Hepatic stellate cell (primary cell): ENCODE measurements at regions not wholly inside any gene's neighbourhood (a gene's known extent, or its start where the extent isn't known, plus 50 kb on each side); places are given as distances from the start of the nearest gene placed in this dataset.
A peak's percentile ranks its signal among the peaks of the same experiment; 100 is the strongest.
"Not testable (repeated sequence)": the region's sequence is repeated elsewhere in the genome, so short reads cannot be mapped to it uniquely, and the experiment has no call there.

ENCODE experiments used
- DNase-seq: peaks from one replicate; pipeline ENCODE4 v3.0.0; 2011; ENCODE audit warnings: low spot score

DNA sequence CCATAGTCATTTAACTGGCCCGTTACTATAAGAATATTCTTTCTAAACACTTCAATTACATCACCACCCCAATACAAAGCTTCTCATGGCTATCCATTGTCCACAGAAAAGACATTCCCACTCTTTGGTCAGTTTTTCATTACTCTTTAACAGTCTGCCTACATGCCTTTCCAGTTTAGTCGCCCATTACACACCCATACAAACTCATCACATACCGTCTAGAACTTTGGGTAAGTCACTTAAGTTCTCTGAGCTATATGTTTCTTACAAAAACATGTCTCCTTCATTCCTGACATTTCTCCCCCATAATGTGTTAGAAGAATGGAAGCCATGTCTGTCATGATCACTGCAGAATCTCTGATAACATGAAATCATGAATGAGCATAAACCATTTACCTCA, 108.2 kb upstream of the STK17B start:
- DNase-seq: no peak

DNA sequence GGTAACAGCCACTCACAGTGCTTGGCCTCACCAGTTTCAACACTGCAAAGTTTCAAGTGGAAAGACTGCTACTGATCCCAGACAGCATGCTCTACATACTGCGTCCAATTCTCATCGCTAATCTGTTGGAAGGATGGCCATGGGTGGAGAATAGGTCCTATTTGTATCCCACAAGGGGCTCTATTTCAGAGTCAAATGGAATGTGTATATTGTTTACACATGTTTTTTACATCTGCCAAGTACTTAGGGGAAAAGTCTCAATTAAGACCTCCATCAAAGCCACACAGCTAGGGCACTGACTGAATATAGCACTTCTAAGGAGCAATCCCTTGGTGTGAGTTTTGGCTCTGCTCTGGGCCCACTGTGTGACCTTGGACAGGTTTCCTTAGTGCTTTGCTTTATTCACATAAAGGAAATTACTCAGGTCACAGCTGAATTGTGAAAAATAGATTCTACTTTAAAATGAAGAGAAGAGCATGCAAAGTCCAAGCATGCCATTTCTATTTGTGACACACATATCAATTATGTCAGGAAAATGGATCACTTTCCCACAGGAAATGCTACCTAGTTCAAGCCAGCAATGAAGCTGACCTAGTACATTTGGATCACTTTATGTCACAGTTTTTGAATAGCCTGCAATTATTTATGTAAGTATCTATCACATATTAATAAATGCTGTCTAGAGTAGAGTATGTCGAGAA, 112.9 kb upstream of the STK17B start:
- no peak for DNase-seq

DNA sequence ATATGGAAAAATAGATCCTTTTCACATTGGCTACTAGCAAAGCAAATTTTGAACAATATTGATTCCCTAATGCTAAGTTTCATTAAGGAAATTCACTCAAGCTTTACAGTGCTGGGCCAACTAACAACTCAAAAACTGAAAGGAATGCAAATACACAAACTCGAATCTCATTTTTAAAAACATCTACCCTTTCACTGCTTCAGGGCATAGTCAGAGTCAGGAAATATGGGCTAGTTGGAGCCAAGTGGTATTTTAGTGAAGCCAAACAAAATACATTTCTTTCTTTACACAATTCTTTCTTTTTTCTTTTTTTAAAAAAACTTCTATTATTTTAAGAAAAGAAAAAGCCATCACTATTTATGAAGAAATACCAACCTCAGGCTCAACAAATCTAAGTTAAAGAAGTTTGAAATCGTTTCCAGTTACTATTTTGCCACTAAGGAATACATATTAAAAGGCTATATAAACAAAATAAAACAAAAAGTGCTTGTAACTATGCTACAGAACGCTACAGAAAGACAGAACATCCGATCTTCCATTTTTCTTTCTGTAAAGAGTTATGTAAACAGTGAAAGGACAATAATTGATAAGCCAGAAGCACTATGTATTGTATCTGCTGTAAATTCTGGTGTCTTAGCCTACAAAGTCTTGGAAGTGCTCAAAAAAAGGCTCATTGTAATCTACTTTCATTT, 113.6 kb upstream of the STK17B start:
- DNase-seq: no peak

DNA sequence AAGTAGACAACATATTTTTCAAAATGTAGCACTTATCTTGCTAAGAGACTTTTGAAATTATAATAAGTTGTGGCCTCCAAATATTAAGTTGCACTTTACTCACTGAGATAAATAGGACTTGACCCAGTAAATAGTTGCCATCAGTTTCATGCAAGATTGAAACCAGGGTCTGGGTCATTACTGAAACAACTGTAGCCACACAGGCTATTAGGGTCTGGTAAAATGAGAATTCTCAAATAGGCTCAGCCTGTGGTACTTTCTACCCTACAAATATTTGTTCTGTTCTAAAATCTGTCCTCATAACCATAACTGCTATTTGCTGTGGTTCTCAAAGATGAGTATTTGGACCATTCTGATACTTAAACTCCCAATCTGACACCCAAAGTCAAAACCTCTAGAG, 115.4 kb upstream of the STK17B start:
- DNase-seq: no peak

DNA sequence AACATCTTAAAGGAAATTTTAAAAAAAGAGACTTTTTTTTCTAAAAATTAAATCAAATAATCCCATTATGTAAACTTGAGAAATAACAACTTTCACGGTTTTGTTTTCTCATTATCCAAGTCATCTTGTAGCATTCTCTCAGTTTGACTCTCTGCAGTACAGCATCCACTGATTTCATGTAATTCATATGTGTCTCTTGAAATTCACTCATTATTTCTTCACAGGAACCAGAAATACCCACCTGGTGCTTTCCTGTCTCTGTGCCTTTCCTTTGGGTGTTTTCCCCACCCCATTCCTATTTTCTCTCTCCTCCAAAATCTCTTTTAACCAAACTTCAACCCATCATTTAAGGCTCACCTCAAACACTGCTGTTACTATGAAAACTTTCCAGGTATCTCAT, 116.1 kb upstream of the STK17B start:
- no peak for DNase-seq

DNA sequence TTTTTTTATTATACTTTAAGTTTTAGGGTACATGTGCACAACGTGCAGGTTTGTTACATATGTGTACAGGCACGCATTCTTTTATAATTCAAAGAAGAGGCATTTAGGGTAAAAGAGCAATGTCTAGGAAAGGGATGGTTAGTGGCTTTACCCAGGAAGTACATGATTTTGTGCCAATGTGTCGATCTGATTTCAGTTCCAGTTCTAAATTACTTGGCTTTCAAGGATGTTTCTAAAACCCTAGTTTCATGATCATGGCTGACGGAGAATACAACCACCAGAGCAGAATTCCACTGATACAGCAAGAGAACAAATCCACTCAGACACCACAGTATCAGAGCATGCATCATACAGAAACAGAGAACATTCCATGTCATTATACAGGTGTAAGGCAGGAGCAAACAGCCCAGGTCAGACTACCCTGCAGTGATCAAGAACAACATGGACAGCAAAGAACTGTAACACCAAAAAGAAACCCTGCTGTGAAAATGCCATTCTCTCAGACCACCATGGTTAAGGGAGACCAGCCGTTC, 116.7 kb upstream of the STK17B start:
- DNase-seq: no peak

DNA sequence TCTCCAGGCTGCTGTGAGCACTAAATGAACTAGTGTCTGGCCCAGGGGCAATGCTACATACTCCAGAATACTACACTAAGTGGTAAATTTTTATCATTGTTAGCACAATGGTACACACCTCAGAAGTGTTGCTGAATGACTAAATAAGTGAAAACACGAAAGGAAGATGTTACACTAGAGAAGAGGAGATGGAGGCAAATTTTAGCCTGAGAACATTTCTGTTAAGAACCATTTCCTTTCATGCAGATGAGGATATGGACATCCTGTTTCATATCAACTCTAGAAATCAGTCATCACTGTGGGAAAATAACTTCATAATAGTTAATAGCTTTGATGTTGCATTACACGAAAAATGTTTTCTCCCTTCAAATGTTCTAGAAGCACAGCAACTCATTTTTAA, 117.6 kb upstream of the STK17B start:
- DNase-seq: no peak

DNA sequence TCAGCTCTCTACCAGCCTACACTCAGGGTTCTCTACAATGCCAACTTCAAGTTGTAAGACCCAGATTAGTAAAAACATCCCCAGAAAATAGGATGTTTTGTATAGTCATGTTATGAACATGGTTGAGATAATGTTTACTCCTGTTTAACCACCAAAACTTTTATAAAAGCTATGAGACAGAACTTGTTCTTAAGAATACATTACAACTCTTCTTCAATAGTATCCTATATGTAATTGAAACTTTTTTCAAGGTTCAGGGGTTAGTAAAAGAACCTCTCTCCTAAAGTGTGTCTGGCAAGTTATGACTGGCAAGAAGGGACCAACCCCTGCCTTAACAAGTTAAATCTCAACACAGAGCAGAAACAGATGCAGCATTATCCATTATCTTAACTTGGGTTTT, 118.8 kb upstream of the STK17B start:
- no peak for DNase-seq

DNA sequence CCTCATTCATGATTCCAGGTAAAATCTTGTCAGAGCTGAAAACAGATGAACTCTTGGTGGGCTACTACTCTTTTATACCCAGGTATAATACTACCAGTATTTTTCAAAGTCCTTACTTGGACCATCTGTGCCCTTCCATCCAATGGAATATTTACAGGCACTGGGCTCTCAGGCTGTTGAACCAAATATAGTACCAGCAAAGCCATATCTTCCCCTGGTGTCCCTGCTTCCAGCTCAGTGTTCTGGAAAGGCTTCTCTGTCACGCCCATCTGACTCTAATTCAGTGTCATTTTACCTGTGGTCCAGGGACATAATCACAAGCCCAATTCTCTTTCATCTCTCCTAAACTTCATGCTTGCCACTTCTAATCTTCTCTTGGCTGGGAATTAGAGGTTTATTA, 119.2 kb upstream of the STK17B start:
- no peak for DNase-seq

DNA sequence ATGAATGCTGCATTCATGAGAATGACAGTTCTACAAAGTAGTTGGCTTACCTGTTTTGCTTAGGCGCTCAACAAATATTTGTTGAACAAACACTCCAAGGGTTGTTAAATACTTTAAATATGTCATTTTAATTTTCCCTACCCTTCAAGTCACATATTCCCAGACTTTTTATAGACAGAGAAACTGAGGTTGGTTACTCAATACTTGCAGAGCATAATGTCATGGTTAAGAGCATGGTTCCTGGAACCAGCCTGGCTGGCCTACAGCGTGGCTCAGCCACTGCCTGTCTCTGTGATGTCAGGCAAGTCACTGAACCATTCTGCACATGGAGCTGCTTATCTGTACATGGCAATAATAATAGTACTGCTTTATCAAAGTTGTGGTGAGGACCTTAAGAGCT, 120.0 kb upstream of the STK17B start:
- DNase-seq: no peak

DNA sequence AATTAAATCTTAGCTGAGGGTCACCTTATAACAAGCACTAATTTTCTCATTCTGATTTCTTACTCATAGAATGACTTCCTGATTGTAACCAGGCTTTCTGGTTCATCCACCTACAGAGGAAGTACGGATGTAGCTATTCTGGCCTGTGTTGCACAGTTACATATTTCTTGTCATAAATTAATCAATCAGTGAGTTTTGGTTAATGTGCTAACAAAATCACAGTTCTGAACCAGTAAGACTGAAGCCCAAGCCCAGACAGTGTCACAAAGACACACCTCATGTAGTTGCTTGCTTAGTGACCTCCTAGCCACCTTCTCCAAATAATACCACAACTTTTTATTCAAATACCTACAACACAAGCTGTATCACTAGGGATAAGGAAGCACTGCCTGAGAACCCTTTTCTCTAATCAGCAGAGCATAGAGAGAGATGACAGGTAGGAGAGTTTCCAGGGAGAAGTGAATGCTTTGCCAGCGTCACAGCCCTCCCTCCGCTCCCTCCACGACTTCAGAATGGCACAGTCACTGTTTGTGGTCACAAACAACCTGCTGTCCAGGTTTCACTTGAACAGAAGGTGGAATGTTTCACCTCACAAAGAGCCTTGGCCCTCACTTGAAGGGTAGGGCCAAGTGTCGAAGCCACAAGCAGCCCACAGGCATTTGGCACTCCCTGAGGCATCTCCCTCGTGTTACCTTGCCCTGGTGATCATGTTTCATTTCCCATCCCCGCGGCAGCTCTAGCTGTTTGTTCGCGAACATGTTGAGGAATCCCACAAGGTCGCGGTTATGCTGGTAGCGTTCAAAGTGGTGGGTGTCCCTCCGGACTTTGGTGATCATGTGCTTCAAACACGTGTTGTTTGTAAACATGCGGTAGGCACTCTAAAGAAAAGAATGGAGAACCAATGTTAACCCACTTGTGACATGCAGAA, 120.8 kb upstream of the STK17B start:
- no peak for DNase-seq

DNA sequence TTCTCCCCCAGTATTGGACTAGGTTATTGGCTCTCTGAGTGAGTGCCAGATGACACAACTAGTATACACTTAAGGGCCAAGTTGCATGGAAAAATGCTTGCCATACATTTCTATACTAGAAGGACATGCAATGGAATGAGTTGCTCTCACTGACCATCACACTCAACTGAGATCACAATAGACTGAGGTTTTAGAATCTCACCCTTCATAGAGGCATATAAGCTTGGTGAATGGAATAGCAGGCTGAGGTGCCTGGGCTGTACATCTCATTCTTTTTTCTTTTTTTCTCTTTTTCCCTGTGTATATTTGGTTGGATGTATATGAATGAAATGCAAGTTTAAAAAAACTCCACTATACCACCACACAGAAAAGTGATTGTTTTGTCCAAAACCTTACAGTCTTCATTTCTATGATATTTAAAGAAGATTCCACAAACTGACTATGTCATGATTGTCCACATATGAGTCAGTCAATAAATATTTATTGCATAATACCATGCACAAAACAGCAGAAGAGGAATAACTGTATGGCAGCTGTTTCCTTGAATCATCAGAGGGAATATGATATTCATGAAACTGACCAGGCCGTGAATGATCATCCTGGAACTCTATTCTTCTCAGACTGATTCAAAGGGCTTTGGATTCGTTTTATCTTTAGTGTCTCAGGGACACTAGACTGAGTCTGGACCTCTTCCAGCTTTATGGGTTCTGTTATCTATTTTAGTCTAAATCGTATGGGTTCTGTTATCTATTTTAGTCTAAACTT, 122.6 kb upstream of the STK17B start:
- DNase-seq: peak; percentile 61

DNA sequence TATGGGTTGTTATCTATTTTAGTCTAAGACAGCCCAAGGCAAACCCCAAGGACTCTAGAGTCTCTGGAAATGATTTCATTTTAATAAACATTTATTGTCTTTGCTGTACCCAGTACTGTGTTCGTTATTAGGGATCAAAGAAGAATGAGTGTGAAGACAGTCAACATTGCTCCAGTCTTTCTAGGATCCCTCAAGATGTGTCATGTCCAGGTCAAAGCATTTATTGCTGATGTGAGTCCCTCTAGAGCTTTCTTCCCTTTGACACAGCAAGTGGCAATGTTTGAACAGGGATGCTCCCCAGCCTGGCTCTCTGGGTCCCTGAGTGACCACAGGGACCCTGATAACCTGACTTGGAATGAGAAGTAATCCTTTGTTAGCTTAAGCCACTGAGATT, 123.1 kb upstream of the STK17B start:
- DNase-seq: no peak

DNA sequence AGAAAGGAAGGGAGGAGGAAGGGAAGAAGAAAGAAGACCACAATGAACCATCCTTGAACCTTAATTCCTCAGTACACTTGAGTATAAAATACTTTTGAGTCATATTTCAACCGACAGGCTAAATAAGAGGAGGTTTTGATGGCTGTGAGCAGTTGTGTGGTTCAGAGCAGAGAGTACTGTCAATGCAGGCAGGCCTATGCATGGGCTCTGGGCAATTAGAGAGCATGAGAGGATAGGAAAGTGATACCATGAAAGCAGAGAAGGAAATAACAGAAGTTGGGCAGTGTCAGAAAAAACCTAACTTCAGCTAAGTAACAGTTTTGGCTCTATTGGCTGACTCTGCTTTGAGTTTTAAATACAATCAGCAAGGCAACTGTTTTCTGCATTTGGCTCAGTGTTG, 123.6 kb upstream of the STK17B start:
- no peak for DNase-seq

DNA sequence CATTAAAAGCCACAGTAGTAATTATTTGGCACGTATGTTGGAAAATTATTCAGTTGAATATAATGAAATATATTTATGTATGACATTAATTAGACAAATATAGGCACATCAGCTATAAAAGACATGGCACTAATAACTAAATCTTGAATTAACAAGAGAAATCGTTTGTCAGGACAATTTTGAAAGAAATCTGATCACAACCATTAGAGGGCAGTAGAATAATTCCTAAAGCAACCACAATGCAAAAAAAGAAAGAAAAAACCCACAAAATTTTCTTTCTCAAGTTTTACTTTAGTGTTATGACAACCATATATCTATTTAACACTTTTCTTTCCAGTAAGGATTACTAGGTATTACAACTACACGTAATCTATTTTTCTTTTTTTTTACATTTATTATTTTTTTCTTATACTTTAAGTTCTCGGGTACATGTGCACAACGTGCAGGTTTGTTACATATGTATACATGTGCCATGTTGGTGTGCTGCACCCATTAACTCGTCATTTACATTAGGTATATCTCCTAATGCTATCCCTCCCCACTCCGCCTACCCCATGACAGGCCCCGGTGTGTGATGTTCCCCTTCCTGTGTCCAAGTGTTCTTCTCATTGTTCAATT, 126.8 kb upstream of the STK17B start:
- not testable (repeated sequence) for DNase-seq

DNA sequence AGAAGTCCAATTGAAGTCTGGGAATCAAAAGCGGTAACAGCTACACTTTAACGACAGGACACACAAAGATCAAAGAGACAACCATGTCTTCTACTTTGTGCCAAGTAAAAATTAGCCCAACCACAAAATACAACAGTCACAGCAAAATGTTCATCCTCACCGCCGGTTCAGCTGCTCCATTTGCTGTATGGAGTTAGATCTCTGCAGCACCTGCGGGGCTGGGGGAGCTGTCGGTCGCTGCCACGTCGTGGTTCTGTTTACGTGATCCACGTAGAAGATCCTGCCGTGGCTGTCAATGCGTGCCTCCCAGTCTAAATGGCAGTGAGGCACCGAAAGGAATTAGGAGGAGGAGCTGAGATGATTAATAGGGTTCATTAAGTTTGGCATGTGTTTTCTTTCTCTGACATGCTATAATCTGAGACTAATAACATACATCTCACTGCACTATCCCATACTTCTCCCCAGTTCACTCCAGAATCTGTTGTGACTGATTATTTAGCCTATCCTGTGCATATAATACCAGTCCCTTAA, 136.5 kb upstream of the STK17B start:
- no peak for DNase-seq

DNA sequence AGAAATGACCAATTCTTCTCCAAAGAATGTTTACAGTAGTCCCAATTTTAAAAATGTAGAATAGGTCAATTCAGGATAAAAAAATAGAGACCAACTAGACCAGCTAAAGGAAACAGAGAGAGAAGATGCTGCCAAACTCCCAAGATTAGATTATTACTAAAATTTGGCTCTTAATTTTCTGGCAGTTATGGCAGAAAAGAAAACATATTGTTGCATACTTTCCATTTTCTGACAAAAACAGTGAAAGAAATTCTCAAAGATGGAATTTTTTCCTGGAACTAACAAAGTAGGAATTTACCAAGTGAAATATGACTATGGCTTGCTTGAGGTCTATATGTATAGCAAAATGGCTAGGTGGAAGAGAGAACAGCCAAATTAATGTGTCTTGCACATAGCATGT, 138.3 kb upstream of the STK17B start:
- no peak for DNase-seq

DNA sequence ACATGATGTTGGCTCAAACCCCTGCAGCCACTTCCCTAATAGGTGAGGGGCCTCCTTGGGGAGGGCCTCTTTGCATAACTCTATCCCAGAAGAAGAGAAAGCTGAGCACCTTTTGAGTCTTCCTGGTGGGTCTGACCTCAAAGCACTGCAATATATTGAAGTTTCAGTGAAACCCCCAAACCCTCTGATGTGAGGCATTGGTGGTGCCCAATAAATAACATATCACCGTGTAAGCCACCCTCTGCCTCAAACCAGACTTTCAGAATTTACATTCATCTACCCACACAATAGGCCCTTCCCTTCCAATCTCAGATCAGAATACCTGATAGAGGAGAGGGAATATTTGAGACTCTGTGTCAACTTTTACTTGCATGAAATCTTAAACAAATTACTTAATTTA, 142.8 kb upstream of the STK17B start:
- DNase-seq: no peak

DNA sequence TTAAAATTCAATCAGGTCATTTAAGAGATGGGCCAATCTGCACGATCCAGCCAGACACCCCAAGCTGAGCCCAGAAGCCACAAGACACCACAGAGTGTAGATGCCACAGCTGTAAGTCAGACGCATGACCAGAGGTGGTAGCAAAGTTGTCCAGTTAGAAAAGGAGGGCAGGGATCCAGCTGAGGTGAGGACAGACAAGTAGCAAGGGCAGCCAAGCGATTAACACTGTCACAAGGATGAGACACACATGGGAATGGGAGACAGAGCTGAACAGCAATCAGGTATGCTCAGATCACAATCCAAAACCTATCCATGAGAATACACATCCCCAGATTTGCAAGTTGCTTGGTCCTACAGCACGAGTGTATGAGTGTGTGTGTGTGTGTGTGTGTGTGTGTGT, 143.4 kb upstream of the STK17B start:
- DNase-seq: no peak

DNA sequence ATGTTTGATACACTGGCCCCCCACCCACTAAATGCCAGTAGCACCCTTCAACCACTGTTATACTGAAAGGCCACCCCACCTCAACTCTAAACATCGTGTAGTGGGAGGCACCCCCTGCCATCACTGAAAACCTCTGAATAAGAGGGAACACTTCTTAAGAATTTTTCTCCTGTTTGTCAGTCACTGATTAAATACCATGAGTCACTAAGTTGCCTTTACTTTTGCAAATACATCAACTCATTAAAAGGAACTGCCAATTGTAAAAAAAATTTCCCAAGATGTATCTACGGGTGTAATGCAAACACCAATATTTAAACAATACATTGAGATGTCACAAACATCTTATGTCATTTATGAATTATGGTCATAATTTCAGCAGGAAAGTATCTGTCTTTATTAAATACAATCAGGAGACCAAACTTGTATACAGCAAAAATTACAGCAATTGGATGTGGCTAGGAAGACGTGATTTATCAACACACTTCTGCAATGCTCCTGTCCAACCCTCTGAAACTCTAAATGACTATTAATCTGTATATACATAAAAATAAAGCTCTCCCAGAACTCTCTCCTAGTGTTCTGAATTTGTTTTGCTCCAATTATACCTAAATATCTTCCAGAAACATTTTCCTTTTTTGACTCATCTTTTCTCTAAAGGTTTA, 144.1 kb upstream of the STK17B start:
- peak; percentile 21 for DNase-seq

DNA sequence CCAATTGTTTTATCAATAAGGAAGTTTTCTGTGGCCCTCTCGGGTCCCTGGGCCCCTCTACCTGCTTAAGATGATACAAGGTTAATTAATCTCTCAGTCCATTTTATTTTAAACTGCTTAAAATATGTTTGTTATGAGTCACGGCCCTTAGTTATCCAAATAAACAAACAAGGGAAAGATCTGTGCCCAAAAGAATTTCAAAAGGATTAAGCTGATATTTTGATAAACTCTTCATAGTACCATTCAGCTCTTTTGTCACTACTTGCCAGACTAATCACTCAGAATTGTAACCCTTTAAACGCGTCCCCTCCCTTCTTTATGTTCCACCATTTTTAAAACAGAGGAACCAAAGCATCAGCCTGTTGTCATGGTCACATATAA, 144.7 kb upstream of the STK17B start:
- DNase-seq: no peak
